IMR-90 (cell line): ENCODE measurements at regions not wholly inside any gene's neighbourhood (a gene's known extent, or its start where the extent isn't known, plus 50 kb on each side); places are given as distances from the start of the nearest gene placed in this dataset.

ENCODE experiments used
- ATAC-seq: fragments of 200-7000 bp; cut with Tn5 transposase; 2 replicates; pipeline ENCODE4 v1.9.1; 2020; ENCODE audit warnings: low read depth, mild to moderate bottlenecking, moderate library complexity
- BruUV-seq: library from RNA; stranded (reverse); fragments of 400-500 nt; replicated peaks from 2 replicates; lab custom pipeline; 2021; lab: Mats Ljungman, UMichigan
- CTCF ChIA-PET: fragments of 300-600 bp; formaldehyde crosslinking; extraction: SDS; loops from one replicate; lab custom pipeline; 2021; ENCODE audit warnings: antibody characterized with exemption; lab: Yijun Ruan, JAX
- POLR2A ChIA-PET: fragments of 300-600 bp; sonication (Branson Sonifier 250); formaldehyde crosslinking; loops from one replicate; lab custom pipeline; 2022; ENCODE audit warnings: antibody characterized with exemption; ENCODE audit not compliant: unreplicated experiment; lab: Charles Lee
- DNase-seq: peaks from one replicate; pipeline ENCODE4 v3.0.0; 2013
- H2AFZ ChIP-seq: replicated peaks from 2 replicates; pipeline ENCODE3; 2013; ENCODE audit warnings: low read length, mild to moderate bottlenecking; ENCODE audit not compliant: poor library complexity
- H2AK5ac ChIP-seq: 2 replicates; pipeline ENCODE4 v1.6.1; 2013; ENCODE audit warnings: low read depth, low read length, inconsistent platforms
- H2AK9ac ChIP-seq: replicated peaks from 2 replicates; pipeline ENCODE3; 2013; ENCODE audit warnings: mild to moderate bottlenecking, low read depth, low read length, moderate library complexity; ENCODE audit not compliant: poor library complexity
- H2BK120ac ChIP-seq: 2 replicates; pipeline ENCODE4 v1.6.1; 2013; ENCODE audit warnings: low read depth, low read length, inconsistent platforms
- H2BK15ac ChIP-seq: 3 replicates; pipeline ENCODE4 v1.6.1; 2013; ENCODE audit warnings: low read depth, low read length, inconsistent platforms
- H2BK20ac ChIP-seq: 2 replicates; pipeline ENCODE4 v1.6.1; 2013; ENCODE audit warnings: low read depth, mild to moderate bottlenecking, inconsistent platforms, low read length, moderate library complexity
- H2BK5ac ChIP-seq: 2 replicates; pipeline ENCODE4 v1.6.1; 2013; ENCODE audit warnings: mild to moderate bottlenecking, low read depth, low read length, inconsistent platforms; ENCODE audit not compliant: poor library complexity, severe bottlenecking
- H3K14ac ChIP-seq: replicated peaks from 2 replicates; pipeline ENCODE4 v1.6.1; 2013; ENCODE audit warnings: low read depth, low read length, inconsistent platforms
- H3K18ac ChIP-seq: 2 replicates; pipeline ENCODE4 v1.6.1; 2013; ENCODE audit warnings: low read depth, low read length, control low read depth
- H3K23ac ChIP-seq: 2 replicates; pipeline ENCODE4 v1.6.1; 2013; ENCODE audit warnings: low read depth, low read length, inconsistent platforms
- H3K27ac ChIP-seq: 2 replicates; pipeline ENCODE4 v1.5.1; 2013; ENCODE audit warnings: mild to moderate bottlenecking, control low read depth, low read length; ENCODE audit not compliant: insufficient read depth
- H3K27me3 ChIP-seq: 2 replicates; pipeline ENCODE4 v1.6.1; 2013; ENCODE audit warnings: low read length; ENCODE audit not compliant: control insufficient read depth, insufficient read depth
- H3K36me3 ChIP-seq: 2 replicates; pipeline ENCODE4 v1.6.1; 2013; ENCODE audit warnings: low read length, mixed read lengths; ENCODE audit not compliant: control insufficient read depth, insufficient read depth
- H3K4ac ChIP-seq: 2 replicates; pipeline ENCODE4 v1.6.1; 2013; ENCODE audit warnings: low read depth, low read length, inconsistent platforms
- H3K4me1 ChIP-seq: 2 replicates; pipeline ENCODE4 v1.6.1; 2013; ENCODE audit warnings: low read length, mixed read lengths; ENCODE audit not compliant: control insufficient read depth, insufficient read depth
- H3K4me2 ChIP-seq: 2 replicates; pipeline ENCODE4 v1.6.1; 2013; ENCODE audit warnings: low read depth, mild to moderate bottlenecking, control low read depth, low read length, moderate library complexity
- H3K4me3 ChIP-seq: 2 replicates; pipeline ENCODE4 v1.5.1; 2013; ENCODE audit warnings: low read depth, mild to moderate bottlenecking, control low read depth, low read length, moderate library complexity; ENCODE audit not compliant: insufficient read depth
- H3K56ac ChIP-seq: 2 replicates; pipeline ENCODE4 v1.6.1; 2013; ENCODE audit warnings: low read length, inconsistent platforms; ENCODE audit not compliant: insufficient read depth; ENCODE audit errors: extremely low read depth
- H3K79me1 ChIP-seq, 2 experiments: 2 replicates each; pipeline ENCODE4 v1.6.1; 2013; ENCODE audit warnings: low read length in 2 of 2, inconsistent platforms in 1 of 2, low read depth in 1 of 2
- H3K9ac ChIP-seq: 2 replicates; pipeline ENCODE4 v1.6.1; 2013; ENCODE audit warnings: low read depth, low read length, control low read depth
- H3K9me1 ChIP-seq: 2 replicates; pipeline ENCODE4 v1.6.1; 2013; ENCODE audit warnings: low read length, inconsistent platforms; ENCODE audit not compliant: insufficient read depth
- H3K9me3 ChIP-seq: 2 replicates; pipeline ENCODE4 v1.6.1; 2013; ENCODE audit warnings: low read length; ENCODE audit not compliant: control insufficient read depth, insufficient read depth
- H4K20me1 ChIP-seq: 2 replicates; pipeline ENCODE4 v1.6.1; 2013; ENCODE audit warnings: low read length, inconsistent platforms; ENCODE audit not compliant: insufficient read depth
- H4K5ac ChIP-seq: 2 replicates; pipeline ENCODE4 v1.6.1; 2013; ENCODE audit warnings: mild to moderate bottlenecking, low read depth, low read length, control low read depth
- H4K8ac ChIP-seq, 2 experiments: 2 replicates each; pipeline ENCODE4 v1.6.1; 2013; ENCODE audit warnings: low read depth in 2 of 2, low read length in 2 of 2, control low read depth in 1 of 2, inconsistent platforms in 1 of 2
- H4K91ac ChIP-seq: 2 replicates; pipeline ENCODE4 v1.6.1; 2013; ENCODE audit warnings: low read depth, low read length, inconsistent platforms; ENCODE audit not compliant: insufficient read depth
- BHLHE40 ChIP-seq: fragments of 150-350 bp; IDR thresholded peaks from 2 replicates; pipeline ENCODE4 v1.6.1; 2016; ENCODE audit warnings: mild to moderate bottlenecking, low read depth, low read length
- CHD1 ChIP-seq: IDR thresholded peaks from 2 replicates; pipeline ENCODE4 v1.6.1; 2012; ENCODE audit warnings: low read depth, low read length, improper control_type of control experiment
- FOS ChIP-seq: fragments of 150-350 bp; IDR thresholded peaks from 2 replicates; pipeline ENCODE4 v1.6.1; 2016; ENCODE audit warnings: low read depth, low read length
- MAFK ChIP-seq: IDR thresholded peaks from 2 replicates; pipeline ENCODE4 v1.6.1; 2012; ENCODE audit warnings: low read depth, low read length, improper control_type of control experiment
- MAZ ChIP-seq: IDR thresholded peaks from 2 replicates; pipeline ENCODE4 v1.6.1; 2012; ENCODE audit warnings: low read depth, mild to moderate bottlenecking, low read length, improper control_type of control experiment, moderate library complexity, borderline replicate concordance
- MXI1 ChIP-seq: IDR thresholded peaks from 2 replicates; pipeline ENCODE4 v1.6.1; 2012; ENCODE audit warnings: low read depth, mild to moderate bottlenecking, low read length, moderate library complexity, borderline replicate concordance
- NFE2L2 ChIP-seq: fragments of 150-350 bp; IDR thresholded peaks from 2 replicates; pipeline ENCODE4 v1.6.1; 2016; ENCODE audit warnings: low read depth, mild to moderate bottlenecking, low read length
- POLR2A ChIP-seq: IDR thresholded peaks from 2 replicates; pipeline ENCODE4 v1.6.1; 2012; ENCODE audit warnings: mild to moderate bottlenecking, low read depth, low read length
- RAD21 ChIP-seq: IDR thresholded peaks from 2 replicates; pipeline ENCODE4 v1.6.1; 2012; ENCODE audit warnings: low read length, improper control_type of control experiment
- RFX5 ChIP-seq: IDR thresholded peaks from 2 replicates; pipeline ENCODE4 v1.8.0; 2012; ENCODE audit warnings: low read depth, mild to moderate bottlenecking, low read length, moderate library complexity
- SMC3 ChIP-seq: fragments of 150-350 bp; IDR thresholded peaks from 2 replicates; pipeline ENCODE4 v1.6.1; 2016; ENCODE audit warnings: low read depth, mild to moderate bottlenecking, antibody characterized with exemption, low read length, moderate library complexity
- USF2 ChIP-seq: fragments of 150-350 bp; IDR thresholded peaks from 2 replicates; pipeline ENCODE4 v1.6.1; 2017; ENCODE audit warnings: mild to moderate bottlenecking, antibody characterized with exemption, low read length, low read depth
- WGBS, 2 experiments: methylation state at CpG; one replicate each; pipeline versions ENCODE4 v1.1.5 to v1.1.7; 2013; ENCODE audit warnings: missing lambda C conversion rate in 2 of 2; ENCODE audit not compliant: insufficient read length in 1 of 2; ENCODE audit errors: extremely low coverage in 2 of 2; 5-methylcytosine and 5-hydroxymethylcytosine counted together
- dilution Hi-C: fragments of 300-500 bp; cut with HindIII; formaldehyde crosslinking; loops from one replicate; pipeline ENCODE4 v1.14.3; 2018; ENCODE audit warnings: low sequenced_read_pairs; ENCODE audit not compliant: unreplicated experiment
- in situ Hi-C: fragments of 300-500 bp; cut with MboI; formaldehyde crosslinking; loops from 3 replicates; pipeline ENCODE4 v1.14.3; 2019; ENCODE audit warnings: low sequenced_read_pairs, inconsistent platforms, mixed read lengths
- intact Hi-C: fragments of 100-400 bp; cut with micrococcal nuclease; formaldehyde crosslinking; loops from 2 replicates; pipeline ENCODE4 v1.10.0; 2022
- TF ChIP-seq, protein P1 (sequence below): conservative IDR thresholded peaks from 2 replicates; pipeline ENCODE4 v1.5.1; 2012; ENCODE audit warnings: mild to moderate bottlenecking, low read depth, low read length, improper control_type of control experiment
- TF ChIP-seq, protein P2 (sequence below): fragments of 150-350 bp; IDR thresholded peaks from 2 replicates; pipeline ENCODE4 v1.6.1; 2016; ENCODE audit warnings: low read depth, mild to moderate bottlenecking, low read length, moderate library complexity, borderline replicate concordance

- Histone ChIP-seq H2BK120ac (no peak overlapping the region), H2BK5ac (no peak overlapping the region), H3K27me3 (peaks cover 4% of the 10 kb centered on the region; the same call in 1 of the 2 replicates), H3K79me1 (no peaks in the 10 kb centered on the region), H4K91ac (no peak overlapping the region), H3K9me1 (no peaks in the 10 kb centered on the region), H3K4me3 (no peak overlapping the region), H3K4ac (no peak overlapping the region), H3K18ac (no peak overlapping the region), H4K5ac (no peak overlapping the region), H3K14ac (no peak overlapping the region), H3K36me3 (no peaks in the 10 kb centered on the region), H3K4me1 (peaks cover 4% of the 10 kb centered on the region; the same call in 1 of the 2 replicates), H3K9ac (no peak overlapping the region), H3K27ac (no peak overlapping the region), H3K56ac (no peak overlapping the region), H2AK9ac (no peak overlapping the region), H2BK20ac (no peak overlapping the region), H3K9me3 (peaks cover 7% of the 10 kb centered on the region; the same call in 1 of the 2 replicates), H4K8ac (no peak overlapping the region), H2BK15ac (no peak overlapping the region), H3K23ac (no peak overlapping the region), H2AK5ac (no peak overlapping the region), H3K4me2 (no peak overlapping the region), H4K20me1 (no peaks in the 10 kb centered on the region), H2AFZ (no peak overlapping the region)
- ChIA-PET CTCF (interaction anchor here (0.6 kb wide), 1 partner anchor 47 kb away, joined by 3 read pairs; no protein-coding TSS in a partner anchor), POLR2A (no interaction called here)
- dilution Hi-C loops = no loop called here
- BruUV-seq = no TSS peak
- DNase-seq (no peak), ATAC-seq (no peak)
- in situ Hi-C loops = no loop called here
- intact Hi-C loops = no loop called here
- 77% methylated on average over 10 of the region's 16 CpGs; no CpG with 5 or more reads in 1 of the 2 experiments for WGBS, 2 experiments
- TF ChIP-seq RAD21 (no peak), BHLHE40 (no peak), RFX5 (no peak), MXI1 (no peak), CHD1 (no peak), POLR2A (no peak), FOS (no peak), USF2 (no peak), SMC3 (no peak), MAFK (no peak), MAZ (no peak), NFE2L2 (no peak)
- TF ChIP-seq, protein P1, sequence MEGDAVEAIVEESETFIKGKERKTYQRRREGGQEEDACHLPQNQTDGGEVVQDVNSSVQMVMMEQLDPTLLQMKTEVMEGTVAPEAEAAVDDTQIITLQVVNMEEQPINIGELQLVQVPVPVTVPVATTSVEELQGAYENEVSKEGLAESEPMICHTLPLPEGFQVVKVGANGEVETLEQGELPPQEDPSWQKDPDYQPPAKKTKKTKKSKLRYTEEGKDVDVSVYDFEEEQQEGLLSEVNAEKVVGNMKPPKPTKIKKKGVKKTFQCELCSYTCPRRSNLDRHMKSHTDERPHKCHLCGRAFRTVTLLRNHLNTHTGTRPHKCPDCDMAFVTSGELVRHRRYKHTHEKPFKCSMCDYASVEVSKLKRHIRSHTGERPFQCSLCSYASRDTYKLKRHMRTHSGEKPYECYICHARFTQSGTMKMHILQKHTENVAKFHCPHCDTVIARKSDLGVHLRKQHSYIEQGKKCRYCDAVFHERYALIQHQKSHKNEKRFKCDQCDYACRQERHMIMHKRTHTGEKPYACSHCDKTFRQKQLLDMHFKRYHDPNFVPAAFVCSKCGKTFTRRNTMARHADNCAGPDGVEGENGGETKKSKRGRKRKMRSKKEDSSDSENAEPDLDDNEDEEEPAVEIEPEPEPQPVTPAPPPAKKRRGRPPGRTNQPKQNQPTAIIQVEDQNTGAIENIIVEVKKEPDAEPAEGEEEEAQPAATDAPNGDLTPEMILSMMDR = no peak
- TF ChIP-seq, protein P2, sequence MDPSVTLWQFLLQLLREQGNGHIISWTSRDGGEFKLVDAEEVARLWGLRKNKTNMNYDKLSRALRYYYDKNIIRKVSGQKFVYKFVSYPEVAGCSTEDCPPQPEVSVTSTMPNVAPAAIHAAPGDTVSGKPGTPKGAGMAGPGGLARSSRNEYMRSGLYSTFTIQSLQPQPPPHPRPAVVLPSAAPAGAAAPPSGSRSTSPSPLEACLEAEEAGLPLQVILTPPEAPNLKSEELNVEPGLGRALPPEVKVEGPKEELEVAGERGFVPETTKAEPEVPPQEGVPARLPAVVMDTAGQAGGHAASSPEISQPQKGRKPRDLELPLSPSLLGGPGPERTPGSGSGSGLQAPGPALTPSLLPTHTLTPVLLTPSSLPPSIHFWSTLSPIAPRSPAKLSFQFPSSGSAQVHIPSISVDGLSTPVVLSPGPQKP = no peak
These were observed 157.2 kb downstream of the CD83 start for GRCh38 chr6:14274546-14275492.
